Mesothelial cell of epicardium (in vitro differentiated cells): ENCODE measurements at regions not wholly inside any gene's neighbourhood (a gene's known extent, or its start where the extent isn't known, plus 50 kb on each side); places are given as distances from the start of the nearest gene placed in this dataset.
"Not testable (repeated sequence)": the region's sequence is repeated elsewhere in the genome, so short reads cannot be mapped to it uniquely, and the experiment has no call there.

Source experiments
- DNase-seq, 2 experiments: peaks; one replicate each; pipeline ENCODE4 v3.0.0; 2021; ENCODE audit warnings: low spot score in 2 of 2; ENCODE audit not compliant: unreplicated experiment in 2 of 2
- H3K27ac Mint-ChIP-seq: 2 replicates; pipeline ENCODE4 v1.8.0; 2021; ENCODE audit warnings: mixed read lengths
- H3K27me3 Mint-ChIP-seq: 2 replicates; pipeline ENCODE4 v1.8.0; 2021; ENCODE audit warnings: low read depth, mixed read lengths
- H3K36me3 Mint-ChIP-seq: 2 replicates; pipeline ENCODE4 v1.8.0; 2021; ENCODE audit warnings: mixed read lengths
- H3K4me1 Mint-ChIP-seq: 2 replicates; pipeline ENCODE4 v1.8.0; 2021; ENCODE audit warnings: mixed read lengths
- H3K4me3 Mint-ChIP-seq: 2 replicates; pipeline ENCODE4 v1.8.0; 2021; ENCODE audit warnings: mild to moderate bottlenecking, moderate library complexity, mixed read lengths
- H3K9me3 Mint-ChIP-seq: 2 replicates; pipeline ENCODE4 v1.8.0; 2021; ENCODE audit warnings: mixed read lengths
- TF ChIP-seq, protein P1 (sequence below): fragments of 200-600 bp; sonication (generic); IDR thresholded peaks from one replicate; pipeline ENCODE4 v1.5.0; 2021; ENCODE audit warnings: antibody characterized with exemption; ENCODE audit not compliant: unreplicated experiment

DNA sequence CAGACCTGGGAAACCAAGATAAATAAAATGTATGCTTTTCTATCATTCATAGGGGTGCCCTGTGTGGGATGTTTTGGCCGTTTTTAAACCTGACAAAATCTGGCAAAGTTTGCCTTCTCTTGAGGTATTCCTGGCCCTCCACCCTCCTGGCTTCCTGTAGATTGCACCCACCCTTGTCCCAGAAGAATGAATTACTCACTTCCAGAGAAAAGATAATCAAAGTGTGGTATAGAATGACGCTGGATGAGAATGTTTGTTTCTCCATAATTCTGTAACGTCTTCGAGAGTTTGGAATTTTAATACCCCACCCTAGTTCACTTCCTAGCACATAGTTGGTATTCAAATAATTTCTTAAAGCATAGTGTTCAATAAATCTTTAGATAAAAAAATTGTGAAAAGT lies 519.7 kb upstream of the PFKP start:
- TF ChIP-seq, protein P1, sequence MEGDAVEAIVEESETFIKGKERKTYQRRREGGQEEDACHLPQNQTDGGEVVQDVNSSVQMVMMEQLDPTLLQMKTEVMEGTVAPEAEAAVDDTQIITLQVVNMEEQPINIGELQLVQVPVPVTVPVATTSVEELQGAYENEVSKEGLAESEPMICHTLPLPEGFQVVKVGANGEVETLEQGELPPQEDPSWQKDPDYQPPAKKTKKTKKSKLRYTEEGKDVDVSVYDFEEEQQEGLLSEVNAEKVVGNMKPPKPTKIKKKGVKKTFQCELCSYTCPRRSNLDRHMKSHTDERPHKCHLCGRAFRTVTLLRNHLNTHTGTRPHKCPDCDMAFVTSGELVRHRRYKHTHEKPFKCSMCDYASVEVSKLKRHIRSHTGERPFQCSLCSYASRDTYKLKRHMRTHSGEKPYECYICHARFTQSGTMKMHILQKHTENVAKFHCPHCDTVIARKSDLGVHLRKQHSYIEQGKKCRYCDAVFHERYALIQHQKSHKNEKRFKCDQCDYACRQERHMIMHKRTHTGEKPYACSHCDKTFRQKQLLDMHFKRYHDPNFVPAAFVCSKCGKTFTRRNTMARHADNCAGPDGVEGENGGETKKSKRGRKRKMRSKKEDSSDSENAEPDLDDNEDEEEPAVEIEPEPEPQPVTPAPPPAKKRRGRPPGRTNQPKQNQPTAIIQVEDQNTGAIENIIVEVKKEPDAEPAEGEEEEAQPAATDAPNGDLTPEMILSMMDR = no peak
- peaks cover 23% of the 10 kb centered on the region for H3K27me3 Mint-ChIP-seq
- H3K4me1 Mint-ChIP-seq = no peaks in the 10 kb centered on the region
- H3K4me3 Mint-ChIP-seq = no peak overlapping the region
- H3K36me3 Mint-ChIP-seq = no peaks in the 10 kb centered on the region
- no peaks in the 10 kb centered on the region for H3K9me3 Mint-ChIP-seq
- no peak for DNase-seq
- no peak overlapping the region for H3K27ac Mint-ChIP-seq

DNA sequence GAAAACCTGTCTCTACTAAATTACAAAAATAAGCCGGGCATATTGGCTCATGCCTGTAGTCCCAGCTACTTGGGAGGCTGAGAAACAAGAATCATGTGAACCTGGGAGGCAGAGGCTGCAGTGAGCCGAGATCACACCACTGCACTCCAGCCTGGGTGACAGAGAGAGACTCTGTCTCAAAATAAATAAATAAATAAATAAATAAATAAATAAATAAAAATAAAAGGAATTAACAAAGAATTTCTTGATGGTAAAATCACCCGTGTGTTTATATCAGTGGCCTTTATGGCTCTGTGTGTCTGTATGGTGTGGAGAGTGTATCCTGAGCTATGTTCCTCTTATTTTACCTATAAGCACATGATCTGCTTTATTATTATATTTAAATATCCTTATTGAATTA lies 520.5 kb upstream of the PFKP start:
- not testable (repeated sequence) for H3K27ac Mint-ChIP-seq, H3K4me1 Mint-ChIP-seq, H3K36me3 Mint-ChIP-seq, DNase-seq, H3K9me3 Mint-ChIP-seq, H3K4me3 Mint-ChIP-seq
- H3K27me3 Mint-ChIP-seq = peaks cover 26% of the 10 kb centered on the region

DNA sequence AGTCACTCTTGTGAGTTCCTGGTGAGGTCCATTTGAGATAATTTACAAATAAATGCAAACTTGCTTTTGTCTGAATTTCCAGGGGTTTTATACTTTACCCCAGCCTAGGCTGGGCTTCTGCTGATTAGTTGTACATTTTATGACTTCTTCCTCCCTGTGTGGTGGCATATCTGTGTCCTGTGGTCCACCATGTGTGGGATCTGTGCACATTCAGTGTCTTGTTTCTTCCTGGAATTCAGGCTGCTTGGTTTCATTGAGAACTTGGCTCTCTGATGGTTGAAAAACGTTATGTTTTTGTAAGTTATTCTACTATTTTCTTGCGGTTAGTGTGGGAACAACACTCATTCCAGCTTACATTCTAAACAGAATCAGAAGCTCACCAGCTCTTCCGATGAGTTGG lies 523.4 kb upstream of the PFKP start:
- Mint-ChIP-seq H3K36me3 (no peaks in the 10 kb centered on the region), H3K4me3 (no peak overlapping the region), H3K4me1 (no peaks in the 10 kb centered on the region), H3K27ac (no peak overlapping the region), H3K27me3 (peaks cover 27% of the 10 kb centered on the region), H3K9me3 (no peaks in the 10 kb centered on the region)
- TF ChIP-seq, protein P1 = no peak
- no peak for DNase-seq

DNA sequence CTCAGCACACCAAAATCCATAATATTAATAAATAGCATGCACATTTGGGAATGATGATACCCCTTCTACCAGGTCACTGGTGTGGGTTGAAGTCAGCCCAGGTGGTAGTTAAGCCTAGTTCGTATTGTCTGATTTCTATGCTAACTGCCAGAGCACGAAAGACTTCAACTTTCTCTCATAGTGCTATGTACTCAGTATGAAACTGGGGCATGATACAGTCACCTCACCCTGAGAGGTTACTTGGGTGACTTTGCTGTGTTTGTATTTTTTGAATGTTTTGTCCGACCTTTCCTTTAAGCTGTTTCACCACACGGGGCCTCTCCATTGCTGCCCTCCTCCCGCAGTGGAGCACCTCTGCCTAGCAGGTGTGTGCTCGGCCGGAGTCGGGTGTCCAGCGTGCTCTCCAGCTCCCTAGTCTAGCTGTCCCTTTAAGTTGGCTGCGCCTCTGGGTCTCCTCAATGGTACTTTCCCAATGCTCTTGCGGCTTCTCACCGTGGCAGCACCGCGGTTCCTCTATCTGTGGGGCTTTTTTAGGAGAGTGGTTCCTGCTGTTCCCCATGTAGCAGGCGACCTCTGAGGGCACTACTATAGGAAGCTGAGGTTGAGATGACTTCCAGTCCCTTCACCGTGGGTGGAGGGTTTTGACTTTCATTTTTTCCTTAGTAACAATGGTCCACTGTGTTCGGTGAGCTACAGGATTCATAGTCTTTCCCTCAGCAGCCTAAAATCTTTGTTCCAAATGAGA lies 524.0 kb upstream of the PFKP start:
- H3K36me3 Mint-ChIP-seq = no peaks in the 10 kb centered on the region
- H3K27ac Mint-ChIP-seq = no peak overlapping the region
- no peak for DNase-seq
- H3K9me3 Mint-ChIP-seq = no peaks in the 10 kb centered on the region
- no peaks in the 10 kb centered on the region for H3K4me1 Mint-ChIP-seq
- H3K27me3 Mint-ChIP-seq = peaks cover 27% of the 10 kb centered on the region
- TF ChIP-seq, protein P1 = no peak
- no peak overlapping the region for H3K4me3 Mint-ChIP-seq

DNA sequence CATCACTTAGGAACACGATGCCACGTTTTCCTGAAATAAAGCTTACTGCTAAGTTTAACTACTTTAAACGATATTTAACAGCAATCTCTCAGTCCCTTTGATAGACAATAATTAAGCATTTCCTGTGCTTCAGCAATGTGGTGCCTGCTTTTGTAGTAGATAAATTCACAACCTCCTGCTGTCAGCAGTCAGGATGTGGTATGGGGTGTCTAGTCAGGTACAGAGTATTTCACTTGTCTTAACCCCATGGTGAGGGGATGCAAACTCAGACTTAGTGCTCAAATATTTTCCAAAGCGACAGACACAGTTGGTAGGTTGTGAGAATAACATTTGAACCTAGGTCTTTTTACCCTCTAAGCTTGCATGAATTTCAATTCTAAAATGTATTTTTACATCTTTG lies 526.2 kb upstream of the PFKP start:
- Mint-ChIP-seq H3K27me3 (peaks cover 22% of the 10 kb centered on the region), H3K4me3 (no peak overlapping the region), H3K9me3 (no peaks in the 10 kb centered on the region)

DNA sequence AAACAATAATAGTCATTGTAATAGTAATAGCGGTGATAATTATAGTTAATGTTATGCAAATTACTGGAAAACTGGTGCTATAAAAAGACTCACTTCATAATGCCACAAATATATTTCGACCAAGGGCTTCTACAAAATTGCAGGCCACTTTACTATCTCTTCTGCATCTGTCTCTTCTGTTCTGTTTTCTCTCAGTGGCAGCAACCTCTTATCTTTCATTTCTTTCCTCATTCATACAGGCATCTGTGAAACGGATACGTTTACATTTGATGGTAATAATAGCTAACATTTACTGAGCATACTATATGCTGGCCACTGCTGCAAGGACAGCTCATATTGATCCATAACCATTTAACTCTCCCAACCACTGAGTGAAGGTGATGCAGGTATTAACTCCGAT lies 537.4 kb upstream of the PFKP start:
- Mint-ChIP-seq H3K27ac (no peak overlapping the region), H3K9me3 (no peaks in the 10 kb centered on the region), H3K27me3 (peaks cover 7% of the 10 kb centered on the region), H3K4me3 (no peak overlapping the region), H3K4me1 (no peaks in the 10 kb centered on the region), H3K36me3 (no peaks in the 10 kb centered on the region)
- TF ChIP-seq, protein P1 = no peak
- DNase-seq = no peak

More for the DNA sequence above, 526.2 kb upstream of the PFKP start:
- TF ChIP-seq, protein P1 = no peak
- Mint-ChIP-seq H3K4me1 (no peaks in the 10 kb centered on the region), H3K36me3 (no peaks in the 10 kb centered on the region), H3K27ac (no peak overlapping the region)
- DNase-seq = no peak
